CD8-positive, alpha-beta memory T cell (primary cell): ENCODE measurements at regions not wholly inside any gene's neighbourhood (a gene's known extent, or its start where the extent isn't known, plus 50 kb on each side); places are given as distances from the start of the nearest gene placed in this dataset.

ENCODE experiments used
- CTCF ChIA-PET: fragments of 350-600 bp; sonication (Branson Sonifier 250); formaldehyde crosslinking; loops from one replicate; lab custom pipeline; 2021; ENCODE audit warnings: antibody characterized with exemption; lab: Charles Lee
- POLR2A ChIA-PET: fragments of 350-600 bp; sonication (Branson Sonifier 250); formaldehyde crosslinking; loops from one replicate; lab custom pipeline; 2021; ENCODE audit warnings: antibody characterized with exemption; lab: Charles Lee
- DNase-seq, 5 donors: peaks; one replicate each; pipeline versions ENCODE4 v3.0.0 to v3.0.0-alpha.2; 2020 to 2022; ENCODE audit warnings: mixed read lengths in 1 of 5
- H3K27ac ChIP-seq: one replicate; pipeline ENCODE4 v1.7.0; 2013; ENCODE audit warnings: low read depth, mild to moderate bottlenecking, low read length, moderate library complexity
- H3K27me3 ChIP-seq: 2 replicates; pipeline ENCODE4 v1.7.0; 2013; ENCODE audit warnings: low read length, mild to moderate bottlenecking; ENCODE audit not compliant: insufficient read depth, poor library complexity, severe bottlenecking
- H3K36me3 ChIP-seq: 2 replicates; pipeline ENCODE4 v1.7.0; 2013; ENCODE audit warnings: mild to moderate bottlenecking, low read length, moderate library complexity; ENCODE audit not compliant: insufficient read depth
- H3K4me1 ChIP-seq: 2 replicates; pipeline ENCODE4 v1.7.0; 2013; ENCODE audit warnings: mild to moderate bottlenecking, low read length, moderate library complexity; ENCODE audit not compliant: insufficient read depth
- H3K4me3 ChIP-seq: 2 replicates; pipeline ENCODE4 v1.7.0; 2013; ENCODE audit warnings: mild to moderate bottlenecking, low read length
- H3K9me3 ChIP-seq: 2 replicates; pipeline ENCODE4 v1.7.0; 2013; ENCODE audit warnings: mild to moderate bottlenecking, low read length
- H3K27ac Mint-ChIP-seq, 8 donors: one replicate each; pipeline ENCODE4 v1.8.0; 2020 to 2021; ENCODE audit warnings: mixed read lengths in 8 of 8, mild to moderate bottlenecking in 6 of 8, inconsistent platforms in 3 of 8, moderate library complexity in 3 of 8
- H3K27me3 Mint-ChIP-seq, 2 donors: one replicate each; pipeline ENCODE4 v1.8.0; 2020 to 2021; ENCODE audit warnings: mixed read lengths in 2 of 2, mild to moderate bottlenecking in 1 of 2, moderate library complexity in 1 of 2
- H3K36me3 Mint-ChIP-seq, 3 donors: one replicate each; pipeline ENCODE4 v1.8.0; 2020 to 2021; ENCODE audit warnings: mixed read lengths in 3 of 3, inconsistent platforms in 1 of 3, mild to moderate bottlenecking in 1 of 3
- H3K4me1 Mint-ChIP-seq, 3 donors: one replicate each; pipeline ENCODE4 v1.8.0; 2020 to 2021; ENCODE audit warnings: mixed read lengths in 3 of 3, inconsistent platforms in 1 of 3, mild to moderate bottlenecking in 1 of 3
- H3K4me3 Mint-ChIP-seq, 7 donors: one replicate each; pipeline ENCODE4 v1.8.0; 2020 to 2021; ENCODE audit warnings: mixed read lengths in 7 of 7, mild to moderate bottlenecking in 6 of 7, moderate library complexity in 4 of 7, inconsistent platforms in 2 of 7
- H3K9me3 Mint-ChIP-seq, 5 donors: one replicate each; pipeline ENCODE4 v1.8.0; 2020 to 2022; ENCODE audit warnings: mixed read lengths in 5 of 5, mild to moderate bottlenecking in 3 of 5, moderate library complexity in 2 of 5, inconsistent platforms in 1 of 5

GRCh38 chrX:20461002-20461401 lies 194.3 kb upstream of the RPS6KA3 start:
- Histone ChIP-seq H3K27ac (no peak overlapping the region), H3K4me3 (no peak overlapping the region), H3K4me1 (peaks cover 5% of the 10 kb centered on the region), H3K27me3 (no peaks in the 10 kb centered on the region), H3K9me3 (no peaks in the 10 kb centered on the region), H3K36me3 (no peaks in the 10 kb centered on the region)
- H3K36me3 Mint-ChIP-seq: peaks cover 0 to 1% (median 0%) of the 10 kb centered on the region in 3 donors
- H3K4me1 Mint-ChIP-seq: peaks cover 10 to 38% (median 25%) of the 10 kb centered on the region in 3 donors
- H3K27ac Mint-ChIP-seq: no peak overlapping the region
- CTCF ChIA-PET: no interaction called here
- no peak for DNase-seq
- H3K9me3 Mint-ChIP-seq: no peaks in the 10 kb centered on the region
- POLR2A ChIA-PET: interaction anchor here (0.6 kb wide), 1 partner anchor 844 kb away, joined by 3 read pairs; no protein-coding TSS in a partner anchor
- H3K27me3 Mint-ChIP-seq: peaks cover 0 to 2% of the 10 kb centered on the region in 2 donors
- no peak overlapping the region for H3K4me3 Mint-ChIP-seq

GRCh38 chrX:20459410-20460350 lies 193.0 kb upstream of the RPS6KA3 start:
- H3K27me3 Mint-ChIP-seq: peaks cover 0 to 2% of the 10 kb centered on the region in 2 donors
- no peak overlapping the region for H3K4me3 Mint-ChIP-seq
- Histone ChIP-seq H3K27me3 (no peaks in the 10 kb centered on the region), H3K27ac (no peak overlapping the region), H3K9me3 (no peaks in the 10 kb centered on the region), H3K4me1 (peaks cover 5% of the 10 kb centered on the region), H3K4me3 (no peak overlapping the region), H3K36me3 (no peaks in the 10 kb centered on the region)
- ChIA-PET POLR2A (no interaction called here), CTCF (no interaction called here)
- H3K27ac Mint-ChIP-seq: peak overlapping the region in 1 of 8 donors; percentile 62
- H3K4me1 Mint-ChIP-seq: peaks cover 14 to 47% (median 33%) of the 10 kb centered on the region in 3 donors
- no peaks in the 10 kb centered on the region for H3K9me3 Mint-ChIP-seq
- peaks cover 0 to 1% (median 0%) of the 10 kb centered on the region in 3 donors for H3K36me3 Mint-ChIP-seq
- DNase-seq: no peak

GRCh38 chrX:20456971-20457370 lies 190.3 kb upstream of the RPS6KA3 start:
- no peak overlapping the region for H3K4me3 Mint-ChIP-seq
- Histone ChIP-seq H3K27me3 (no peaks in the 10 kb centered on the region), H3K9me3 (no peaks in the 10 kb centered on the region), H3K4me3 (no peak overlapping the region), H3K36me3 (no peaks in the 10 kb centered on the region), H3K27ac (no peak overlapping the region), H3K4me1 (peaks cover 11% of the 10 kb centered on the region)
- H3K9me3 Mint-ChIP-seq: no peaks in the 10 kb centered on the region
- CTCF ChIA-PET: no interaction called here
- peaks cover 0 to 1% (median 0%) of the 10 kb centered on the region in 3 donors for H3K36me3 Mint-ChIP-seq
- no peak for DNase-seq
- H3K27ac Mint-ChIP-seq: no peak overlapping the region
- peaks cover 0 to 3% of the 10 kb centered on the region in 2 donors for H3K27me3 Mint-ChIP-seq
- peaks cover 25 to 57% (median 45%) of the 10 kb centered on the region in 3 donors for H3K4me1 Mint-ChIP-seq
- POLR2A ChIA-PET: no interaction called here

GRCh38 chrX:20455001-20455400 lies 188.3 kb upstream of the RPS6KA3 start:
- H3K36me3 ChIP-seq: no peaks in the 10 kb centered on the region
- Mint-ChIP-seq H3K4me3 (no peak overlapping the region), H3K9me3 (peaks cover 0 to 2% (median 0%) of the 10 kb centered on the region in 5 donors), H3K4me1 (peaks cover 28 to 57% (median 49%) of the 10 kb centered on the region in 3 donors), H3K27ac (peak overlapping the region in 5 of 8 donors; percentile 17 to 62 (median 21)), H3K27me3 (peaks cover 0 to 5% of the 10 kb centered on the region in 2 donors), H3K36me3 (peaks cover 0 to 1% (median 0%) of the 10 kb centered on the region in 3 donors)
- no peak overlapping the region for H3K27ac ChIP-seq
- no peak overlapping the region for H3K4me3 ChIP-seq
- no peak for DNase-seq
- POLR2A ChIA-PET: interaction anchor here (0.7 kb wide), 1 partner anchor 209 kb away, joined by 5 read pairs; no protein-coding TSS in a partner anchor
- no peaks in the 10 kb centered on the region for H3K27me3 ChIP-seq
- CTCF ChIA-PET: no interaction called here
- no peaks in the 10 kb centered on the region for H3K9me3 ChIP-seq
- H3K4me1 ChIP-seq: peaks cover 11% of the 10 kb centered on the region

- H3K4me3 Mint-ChIP-seq: peak overlapping the region in 3 of 7 donors; percentile 20 to 42 (median 21)
- peaks cover 0 to 2% (median 0%) of the 10 kb centered on the region in 5 donors for H3K9me3 Mint-ChIP-seq
- Histone ChIP-seq H3K27me3 (no peaks in the 10 kb centered on the region), H3K9me3 (no peaks in the 10 kb centered on the region), H3K27ac (no peak overlapping the region), H3K4me3 (no peak overlapping the region), H3K36me3 (no peaks in the 10 kb centered on the region), H3K4me1 (peaks cover 6% of the 10 kb centered on the region)
- POLR2A ChIA-PET: interaction anchor here (0.6 to 0.8 kb wide), 2 partner anchors 42 to 46 kb away, joined by 3 read pairs; no protein-coding TSS in a partner anchor
- peaks cover 0 to 5% of the 10 kb centered on the region in 2 donors for H3K27me3 Mint-ChIP-seq
- H3K4me1 Mint-ChIP-seq: peaks cover 21 to 52% (median 42%) of the 10 kb centered on the region in 3 donors
- CTCF ChIA-PET: interaction anchor here (0.7 kb wide), 1 partner anchor 8 kb away, joined by 3 read pairs; no protein-coding TSS in a partner anchor
- DNase-seq: no peak
- peaks cover 0 to 1% (median 0%) of the 10 kb centered on the region in 3 donors for H3K36me3 Mint-ChIP-seq
- H3K27ac Mint-ChIP-seq: peak overlapping the region; percentile 36 to 97 (median 82)
Measured at GRCh38 chrX:20454117-20454516, 187.4 kb upstream of the RPS6KA3 start.

- H3K4me3 Mint-ChIP-seq: peak overlapping the region; percentile 3 to 83 (median 55)
- CTCF ChIA-PET: interaction anchor here (1.0 kb wide), 2 partner anchors 10 to 20 kb away, joined by 3 read pairs; no protein-coding TSS in a partner anchor
- POLR2A ChIA-PET: interaction anchor here (1.1 kb wide), 1 partner anchor 15 kb away, joined by 3 read pairs; no protein-coding TSS in a partner anchor
Measured at GRCh38 chrX:20452487-20452886, 185.8 kb upstream of the RPS6KA3 start.

GRCh38 chrX:20451929-20452328 lies 185.2 kb upstream of the RPS6KA3 start:
- Histone ChIP-seq H3K27ac (no peak overlapping the region), H3K4me1 (peaks cover 6% of the 10 kb centered on the region), H3K36me3 (no peaks in the 10 kb centered on the region), H3K9me3 (no peaks in the 10 kb centered on the region), H3K27me3 (no peaks in the 10 kb centered on the region), H3K4me3 (no peak overlapping the region)
- no peak for DNase-seq
- peak overlapping the region in 6 of 8 donors; percentile 64 to 95 (median 81) for H3K27ac Mint-ChIP-seq
- H3K27me3 Mint-ChIP-seq: peaks cover 0 to 7% of the 10 kb centered on the region in 2 donors
- peaks cover 26 to 57% (median 44%) of the 10 kb centered on the region in 3 donors for H3K4me1 Mint-ChIP-seq
- POLR2A ChIA-PET: no interaction called here
- peaks cover 0 to 2% (median 0%) of the 10 kb centered on the region in 5 donors for H3K9me3 Mint-ChIP-seq
- peak overlapping the region in 4 of 7 donors; percentile 3 to 74 (median 39) for H3K4me3 Mint-ChIP-seq
- CTCF ChIA-PET: interaction anchor here (1.0 kb wide), 1 partner anchor 11 kb away, joined by 3 read pairs; no protein-coding TSS in a partner anchor
- peaks cover 0 to 1% (median 0%) of the 10 kb centered on the region in 3 donors for H3K36me3 Mint-ChIP-seq

More at GRCh38 chrX:20452487-20452886, 185.8 kb upstream of the RPS6KA3 start:
- Histone ChIP-seq H3K4me1 (peaks cover 6% of the 10 kb centered on the region), H3K9me3 (no peaks in the 10 kb centered on the region), H3K27me3 (no peaks in the 10 kb centered on the region), H3K4me3 (no peak overlapping the region), H3K36me3 (no peaks in the 10 kb centered on the region), H3K27ac (no peak overlapping the region)
- DNase-seq: no peak
- Mint-ChIP-seq H3K27ac (peak overlapping the region; percentile 64 to 95 (median 81)), H3K4me1 (peaks cover 26 to 54% (median 44%) of the 10 kb centered on the region in 3 donors), H3K36me3 (peaks cover 0 to 1% (median 0%) of the 10 kb centered on the region in 3 donors), H3K9me3 (peaks cover 0 to 2% (median 0%) of the 10 kb centered on the region in 5 donors), H3K27me3 (peaks cover 0 to 7% of the 10 kb centered on the region in 2 donors)
